GM18868 (cell line): ENCODE measurements at regions not wholly inside any gene's neighbourhood (a gene's known extent, or its start where the extent isn't known, plus 50 kb on each side); places are given as distances from the start of the nearest gene placed in this dataset.
A peak's percentile ranks its signal among the peaks of the same experiment; 100 is the strongest.

Experiments used
- ATAC-seq: cut with Tn5 transposase; IDR thresholded peaks from one replicate; pipeline ENCODE4 v1.9.1; 2021; ENCODE audit warnings: mild to moderate bottlenecking, moderate library complexity; ENCODE audit not compliant: unreplicated experiment

DNA sequence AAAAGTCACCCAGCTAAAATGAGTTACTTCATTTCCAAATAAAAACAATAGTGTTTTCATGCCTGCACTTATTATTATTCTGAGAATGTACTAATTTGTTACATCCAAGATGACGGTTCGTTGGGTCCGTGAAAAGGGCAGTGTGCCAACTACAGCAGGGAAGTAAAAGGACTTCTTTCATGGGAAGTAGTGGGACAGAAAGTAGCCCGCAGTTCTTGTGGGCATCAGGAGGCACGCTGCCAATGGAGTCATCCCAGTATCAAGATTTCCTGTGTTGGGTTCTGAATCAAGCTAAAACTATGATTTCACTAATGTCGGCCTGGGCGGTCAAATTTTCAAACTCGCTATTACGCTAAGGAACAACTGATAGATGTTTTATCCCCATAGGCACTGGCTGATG lies 254.5 kb upstream of the SOX2 start:
- ATAC-seq, result no peak

DNA sequence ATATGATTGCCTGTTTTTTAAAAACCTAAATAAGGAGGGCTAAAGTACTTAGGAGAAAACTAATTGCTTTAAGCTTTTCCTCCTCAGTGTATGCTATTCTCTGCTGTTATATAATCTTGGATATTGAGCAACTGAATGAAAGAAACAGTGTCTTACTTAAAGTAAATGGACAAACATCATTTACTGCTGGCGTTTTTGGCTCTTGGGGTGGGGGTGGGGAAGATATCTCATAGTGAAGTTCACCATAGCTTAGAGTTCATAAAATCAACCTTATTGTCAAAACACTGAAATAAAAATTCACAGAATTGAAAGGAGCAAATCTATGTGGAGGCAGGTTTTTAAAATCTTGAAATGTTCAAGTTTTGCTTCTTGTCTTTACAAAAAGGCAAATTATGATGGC lies 256.4 kb upstream of the SOX2 start:
- ATAC-seq, result no peak

DNA sequence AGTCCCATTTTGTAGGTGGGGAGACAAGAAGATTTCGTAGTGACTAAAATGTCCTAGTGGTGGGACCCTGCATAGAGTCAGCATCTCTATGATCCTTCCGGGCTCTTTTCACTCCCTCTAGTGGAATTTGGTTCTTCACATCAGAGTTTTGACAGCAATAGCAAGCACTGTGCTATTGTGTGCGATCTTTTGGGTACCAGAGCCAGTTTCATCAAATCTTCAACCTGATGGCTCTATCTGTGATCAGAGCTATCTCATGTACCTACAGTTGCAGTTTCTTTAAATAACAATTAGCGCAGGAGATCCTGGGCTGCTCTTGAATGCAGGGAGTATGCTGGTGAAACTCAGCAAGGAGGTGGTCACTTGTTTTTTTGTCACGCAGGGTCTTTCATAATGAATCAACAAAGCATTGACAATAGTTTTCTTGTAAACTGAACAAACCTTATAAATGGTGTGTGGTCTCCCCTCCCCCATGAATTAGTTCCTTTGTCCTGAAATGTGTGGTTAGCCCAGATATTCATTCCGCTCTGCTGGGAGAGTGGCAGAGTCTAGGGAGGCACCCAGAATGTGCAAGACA lies 257.2 kb upstream of the SOX2 start:
- ATAC-seq, result no peak

DNA sequence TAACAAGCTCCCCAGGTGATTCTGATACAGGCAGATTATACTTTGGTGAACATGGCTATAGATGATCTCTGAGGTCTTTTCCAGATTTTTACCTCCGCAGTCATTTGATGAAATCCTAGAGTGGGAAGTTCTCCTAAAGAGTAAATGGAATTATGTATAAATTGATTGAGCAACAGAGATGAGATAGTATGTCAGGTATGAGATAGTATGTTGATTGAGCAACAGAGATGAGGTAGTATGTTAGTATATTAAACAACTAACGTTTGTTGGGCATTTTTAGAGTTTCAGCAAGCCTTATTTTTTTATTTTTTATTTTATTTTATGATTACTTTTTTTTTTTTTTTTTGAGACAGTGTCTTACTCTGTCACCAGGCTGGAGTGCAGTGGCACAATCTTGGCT lies 265.0 kb upstream of the SOX2 start:
- no peak for ATAC-seq

DNA sequence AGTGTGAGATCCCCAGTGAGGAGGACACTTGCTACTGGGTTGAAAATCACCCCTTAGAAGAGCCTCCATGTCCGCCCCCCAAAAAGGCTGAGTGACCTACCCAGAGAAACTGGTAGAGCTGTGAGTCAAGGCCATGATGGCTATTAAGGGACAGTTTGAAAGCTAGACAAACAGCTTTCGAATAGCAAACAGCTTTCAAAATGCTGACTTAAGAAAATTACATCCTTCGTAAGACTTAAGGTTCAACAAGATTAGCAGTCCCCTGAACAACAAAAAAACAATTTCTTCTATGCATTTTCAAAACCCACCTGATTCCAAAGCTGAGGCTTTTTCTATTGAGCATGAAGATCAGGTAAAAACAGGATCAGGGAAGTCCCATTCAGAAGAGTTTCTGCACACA lies 269.7 kb upstream of the SOX2 start:
- no peak for ATAC-seq

DNA sequence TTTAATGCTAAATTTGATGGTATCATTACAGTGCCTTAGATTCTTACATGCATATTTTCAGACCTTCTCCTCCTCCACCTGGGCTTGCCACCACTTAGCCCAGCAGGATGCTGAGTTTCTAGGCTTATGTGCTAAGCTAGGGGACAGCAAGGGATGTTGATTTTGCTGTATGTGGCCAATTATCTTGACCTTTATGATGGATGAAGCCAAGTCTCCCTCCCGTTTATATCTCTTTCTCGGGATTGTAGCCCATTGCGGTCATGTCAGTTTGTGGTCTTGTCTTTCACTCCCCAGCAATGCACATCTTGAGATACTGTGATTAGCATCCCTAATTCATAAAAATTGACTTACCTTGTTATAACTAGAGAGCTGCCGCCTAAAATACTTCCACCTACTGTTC lies 278.7 kb upstream of the SOX2 start:
- ATAC-seq, result no peak

DNA sequence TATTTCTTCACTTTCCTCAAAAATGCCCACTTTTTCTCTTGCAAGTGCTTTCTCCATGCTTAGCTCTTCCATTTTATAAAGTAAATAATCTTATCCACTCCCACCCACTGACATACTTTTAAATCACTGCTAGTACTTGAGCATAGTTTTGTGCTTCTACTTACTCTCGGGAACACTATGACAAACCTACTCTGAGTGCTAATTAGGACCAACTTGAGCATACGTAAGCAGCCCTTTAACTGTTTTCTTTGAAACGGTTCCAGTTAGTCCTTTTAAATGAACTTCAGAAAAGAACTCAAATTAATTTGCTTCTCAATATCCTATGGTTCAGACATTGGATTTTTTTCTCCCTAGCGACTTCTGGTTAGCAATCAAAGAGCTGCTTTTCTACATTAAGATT lies 280.0 kb upstream of the SOX2 start:
- no peak for ATAC-seq

DNA sequence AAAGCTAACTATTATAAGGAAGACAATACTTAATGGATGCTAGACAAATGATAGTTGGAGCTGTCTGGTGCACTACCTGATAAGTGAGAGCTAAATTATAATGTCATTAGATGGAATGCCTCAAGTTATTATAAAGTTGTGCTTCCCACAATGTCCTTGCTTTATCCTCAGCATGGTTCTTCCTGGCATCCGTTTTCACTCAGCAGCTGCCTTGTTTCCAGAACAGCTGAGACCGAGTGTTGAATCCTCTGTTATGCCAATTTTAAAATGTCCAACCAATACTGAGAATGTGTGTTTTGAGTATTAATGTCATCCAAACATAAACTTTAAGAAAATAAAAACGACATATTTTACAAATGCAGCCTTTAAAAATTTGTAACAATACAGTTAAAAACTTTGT lies 286.7 kb upstream of the SOX2 start:
- ATAC-seq, result no peak

DNA sequence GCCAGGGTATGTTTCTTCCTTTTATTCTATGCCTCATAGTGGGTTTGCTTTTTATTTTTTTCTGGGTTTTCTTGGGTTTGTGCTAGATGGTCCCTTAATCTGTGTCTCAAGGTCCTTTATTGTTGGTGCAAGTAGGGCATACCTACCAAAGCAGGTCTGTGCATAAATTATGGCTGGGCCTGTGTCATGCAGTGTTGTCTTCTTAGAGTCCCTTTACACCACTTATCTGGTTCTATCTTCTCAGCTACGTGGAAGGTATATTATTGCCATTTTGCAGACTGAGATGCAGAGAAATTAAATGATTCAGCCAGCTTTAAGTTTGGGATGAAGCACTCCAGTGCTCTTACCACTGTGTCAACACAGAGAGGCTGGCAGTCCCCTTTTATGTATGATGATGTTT lies 293.5 kb upstream of the SOX2 start:
- no peak for ATAC-seq

DNA sequence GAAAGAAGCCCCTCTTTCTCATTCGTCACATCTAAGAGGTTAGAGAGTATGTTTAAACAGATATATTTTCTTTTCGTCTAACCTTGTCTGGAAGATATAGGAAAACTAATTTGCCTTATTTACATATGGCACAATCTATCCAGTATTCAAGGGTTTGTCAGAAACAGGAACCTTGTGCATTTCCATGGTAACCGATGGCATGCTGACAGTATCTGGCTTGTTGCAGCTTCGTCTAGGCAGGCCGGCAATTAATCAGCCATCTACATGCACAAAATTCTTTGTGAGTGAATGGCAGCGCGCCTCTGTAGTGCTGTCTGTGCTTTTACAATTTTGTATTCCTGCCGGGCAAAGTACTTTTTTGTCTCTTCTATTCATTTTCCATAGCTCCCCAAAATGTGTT lies 294.0 kb upstream of the SOX2 start:
- no peak for ATAC-seq

DNA sequence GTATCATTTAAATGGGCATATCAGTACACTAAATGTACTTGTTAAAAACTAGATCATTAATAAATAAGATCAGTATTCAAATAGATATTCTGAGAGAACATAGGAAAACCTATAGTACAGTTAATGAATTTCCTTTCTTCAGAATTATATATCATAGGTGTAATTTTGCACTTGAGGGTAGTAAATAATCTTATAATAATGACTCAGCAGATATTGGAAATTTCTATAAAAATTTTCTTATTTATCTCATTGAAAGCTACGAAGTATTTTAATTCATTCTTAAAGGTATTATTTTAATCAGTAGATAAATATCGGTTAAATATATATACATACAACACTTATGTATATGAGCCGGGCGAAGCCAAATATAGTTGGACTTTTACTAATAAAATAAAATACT lies 300.9 kb upstream of the SOX2 start:
- ATAC-seq, result no peak

DNA sequence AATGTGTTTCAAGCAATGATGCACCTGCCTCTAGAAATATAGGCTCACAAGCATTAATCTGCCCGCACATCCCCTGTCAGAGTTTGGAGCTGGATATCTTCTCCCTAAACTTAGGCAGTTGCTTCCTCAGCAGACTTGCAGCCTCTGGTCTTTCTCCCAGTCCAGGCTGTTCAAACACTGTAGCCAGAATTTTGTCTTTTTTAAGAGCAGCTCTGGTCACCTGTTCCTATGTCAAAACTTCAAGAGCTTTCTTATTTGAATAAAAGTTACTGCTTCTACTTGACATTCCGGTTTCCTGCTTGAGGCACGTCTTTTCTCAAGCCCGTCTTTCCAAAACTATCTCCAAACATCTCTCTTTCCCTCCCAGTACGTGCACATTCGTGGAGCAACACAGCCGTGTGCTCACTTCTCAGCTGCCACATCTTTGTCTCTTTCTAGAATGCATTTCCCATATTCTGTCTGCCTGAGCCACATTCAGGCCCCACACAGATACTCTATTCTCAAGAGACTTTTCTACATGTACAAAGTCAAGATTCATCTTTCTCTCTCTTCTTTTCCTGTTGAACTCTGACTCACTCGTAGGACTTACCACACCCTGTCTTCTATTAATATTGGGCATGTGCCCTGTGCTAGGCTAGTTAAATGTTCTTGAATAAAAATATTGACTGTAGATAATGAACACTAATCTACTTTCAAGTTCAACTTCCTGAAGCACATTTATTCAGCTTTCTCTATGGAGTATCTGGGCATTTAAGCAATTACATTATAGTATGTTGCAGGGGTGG lies 307.7 kb upstream of the SOX2 start:
- no peak for ATAC-seq

DNA sequence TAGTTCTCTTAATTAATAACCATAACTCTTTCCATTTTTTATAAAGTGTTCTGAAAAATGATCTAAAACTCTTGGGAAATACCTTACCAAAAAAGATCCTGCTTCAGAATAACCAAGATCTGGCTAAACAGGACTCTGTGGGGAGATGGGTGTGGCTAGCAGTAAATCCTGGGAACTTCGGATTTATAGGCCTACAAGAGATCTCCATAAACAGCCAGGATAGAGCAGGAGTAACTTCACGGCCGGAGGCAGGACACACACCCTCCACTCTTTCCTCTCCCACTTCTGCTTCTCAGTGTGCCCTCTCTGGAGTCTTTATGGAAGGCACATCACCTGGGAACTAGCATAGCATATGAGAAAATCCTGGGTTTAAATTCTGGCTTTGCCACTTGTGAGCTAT lies 309.4 kb upstream of the SOX2 start:
- no peak for ATAC-seq

DNA sequence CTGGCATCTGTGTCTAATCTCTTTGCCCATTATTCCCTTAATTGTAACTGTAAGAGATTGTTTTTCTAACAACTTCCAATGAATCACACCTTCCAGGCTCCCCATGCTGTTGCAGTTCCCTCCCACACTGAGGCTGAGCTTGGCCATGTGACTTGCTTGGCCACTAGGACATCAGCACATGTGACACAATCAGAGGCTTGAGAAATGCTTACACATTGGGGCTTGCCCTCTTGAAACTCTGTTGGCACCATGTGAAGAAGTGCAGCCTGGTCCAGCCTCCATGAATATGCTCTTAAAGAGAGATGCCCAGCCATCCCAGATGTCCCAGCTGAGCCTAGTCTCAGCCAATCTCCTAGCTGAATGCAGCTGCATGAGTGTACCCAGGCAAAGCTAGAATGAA lies 326.8 kb upstream of the SOX2 start:
- ATAC-seq, result no peak

DNA sequence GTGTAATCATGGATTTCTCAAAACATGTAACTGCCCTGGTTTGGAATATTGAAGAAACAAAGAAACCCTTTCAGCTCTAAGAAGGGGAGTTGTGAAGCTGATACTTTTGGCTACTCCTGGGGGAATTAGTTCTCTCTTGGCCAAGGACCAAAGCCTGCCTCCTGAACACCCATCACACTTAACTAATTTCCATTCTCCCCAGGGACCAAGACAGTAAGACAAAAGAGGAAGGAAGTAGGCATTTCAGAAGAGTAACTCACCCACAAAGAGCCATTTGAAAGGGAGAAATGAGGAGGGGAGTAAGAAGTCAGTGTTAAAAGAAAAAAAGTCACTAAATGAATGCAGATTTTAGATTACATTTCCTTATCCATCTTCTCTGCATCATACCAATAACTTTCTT lies 328.0 kb upstream of the SOX2 start:
- ATAC-seq, result no peak

DNA sequence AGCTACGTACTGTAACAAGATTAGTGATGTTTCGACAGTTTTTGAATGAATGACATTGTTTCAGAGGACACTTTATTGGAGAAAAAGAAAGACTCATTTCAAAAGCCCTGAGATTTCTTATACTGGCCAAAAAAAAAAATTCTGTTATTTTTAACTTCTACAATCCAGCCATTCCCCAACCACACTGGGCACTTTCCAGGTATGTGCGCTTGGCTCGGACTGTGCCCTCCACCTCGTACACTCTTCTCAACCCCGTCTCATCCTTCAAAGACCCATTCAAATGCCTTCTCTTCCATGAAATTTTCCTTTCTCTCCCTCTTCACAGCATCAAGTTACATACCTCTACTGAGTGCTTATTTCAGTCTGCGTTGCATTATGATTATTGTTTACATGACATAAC lies 328.5 kb upstream of the SOX2 start:
- ATAC-seq, result no peak

DNA sequence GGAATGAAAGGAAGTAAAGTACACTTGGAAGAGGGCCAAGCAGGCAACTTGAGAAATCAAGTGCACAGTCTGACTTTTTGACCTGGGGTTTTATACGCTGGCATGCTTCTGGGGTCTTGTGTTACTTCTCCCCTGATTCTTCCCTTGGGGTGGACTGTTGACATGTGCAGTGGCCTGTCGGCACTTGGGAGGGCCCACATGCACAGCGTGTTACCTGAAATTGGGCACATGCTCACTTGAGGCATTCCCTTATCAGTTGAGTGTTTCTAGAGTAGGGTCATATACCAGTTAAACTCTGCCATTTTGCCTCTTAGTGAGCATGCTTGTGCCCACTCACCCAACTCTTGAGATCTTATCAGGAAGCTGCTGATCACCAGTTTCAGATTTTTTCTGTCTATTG lies 329.1 kb upstream of the SOX2 start:
- ATAC-seq, result no peak

DNA sequence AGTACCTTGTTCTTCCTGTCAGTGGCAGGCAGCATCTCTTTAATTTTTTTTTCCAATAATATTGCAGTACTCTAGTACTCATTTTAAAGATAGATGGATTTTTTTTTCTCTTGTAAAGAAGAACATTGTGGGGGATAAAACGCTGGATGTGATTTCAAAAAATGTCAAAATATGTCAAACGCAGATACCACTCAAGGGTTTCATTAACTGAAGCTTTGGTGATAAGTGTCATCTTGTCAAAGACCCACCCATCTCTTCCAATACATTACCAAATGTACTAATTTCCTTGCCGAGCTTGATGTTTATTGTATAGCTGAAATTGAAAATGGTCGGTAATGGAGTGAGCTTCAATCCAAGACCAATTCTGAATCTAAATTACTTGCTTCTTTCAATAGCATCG lies 332.4 kb upstream of the SOX2 start:
- no peak for ATAC-seq

DNA sequence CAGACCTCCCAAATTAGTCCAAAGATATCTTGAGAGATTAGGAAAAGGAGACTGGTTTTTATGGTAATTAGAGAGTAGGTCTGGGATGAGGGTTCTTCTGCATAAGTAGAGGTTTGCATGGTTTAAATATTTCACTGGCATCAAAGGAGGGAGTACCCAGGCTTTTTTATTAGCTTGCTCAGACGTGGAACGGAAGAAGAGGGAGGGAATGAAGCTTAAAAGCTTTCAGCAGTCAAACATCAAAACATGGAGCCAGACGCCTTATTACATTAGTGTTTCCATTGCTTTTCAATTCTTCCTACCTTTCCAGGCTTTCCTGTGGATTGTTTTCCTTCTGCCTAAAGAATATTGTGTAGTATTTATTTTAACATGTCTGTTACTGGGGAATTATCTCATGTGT lies 342.1 kb upstream of the SOX2 start:
- ATAC-seq, result no peak

DNA sequence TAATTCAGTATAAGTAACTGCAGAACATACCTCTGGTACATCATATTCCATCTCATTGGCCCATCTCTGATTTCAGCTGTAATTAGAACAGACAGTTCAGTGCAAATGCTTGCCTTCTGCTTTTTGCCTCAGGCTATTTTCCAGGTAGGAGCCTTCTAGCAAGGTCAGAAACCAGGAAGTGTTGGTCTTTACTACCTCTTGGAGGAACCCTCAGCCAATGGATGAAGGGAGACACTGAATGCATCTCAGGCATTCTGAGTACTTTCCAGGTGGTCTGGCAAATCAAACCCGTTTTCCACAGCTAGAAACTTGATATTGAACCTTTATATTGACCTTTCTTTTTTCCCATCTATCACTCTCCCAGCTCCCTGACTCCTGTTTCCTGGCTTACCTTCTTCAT lies 348.5 kb upstream of the SOX2 start:
- ATAC-seq, result no peak

DNA sequence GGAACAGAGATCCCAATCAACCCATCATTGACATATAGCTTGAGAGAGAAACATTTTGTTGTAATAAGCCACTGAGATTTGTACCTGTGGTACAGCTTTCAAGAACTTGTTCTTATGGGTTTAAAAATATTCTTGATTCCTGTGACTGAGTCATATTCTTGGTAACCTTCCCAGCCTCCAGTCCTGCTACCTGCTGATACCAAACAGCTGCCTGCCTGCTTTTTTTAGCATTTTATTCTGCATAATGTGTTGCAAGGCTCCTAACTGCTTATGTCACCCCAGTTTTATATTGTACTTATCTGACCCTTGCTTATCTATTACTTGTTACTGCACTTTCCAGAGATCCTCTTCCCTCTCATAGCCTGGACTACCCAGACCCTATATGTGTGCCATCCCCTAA lies 349.3 kb upstream of the SOX2 start:
- ATAC-seq, result no peak

DNA sequence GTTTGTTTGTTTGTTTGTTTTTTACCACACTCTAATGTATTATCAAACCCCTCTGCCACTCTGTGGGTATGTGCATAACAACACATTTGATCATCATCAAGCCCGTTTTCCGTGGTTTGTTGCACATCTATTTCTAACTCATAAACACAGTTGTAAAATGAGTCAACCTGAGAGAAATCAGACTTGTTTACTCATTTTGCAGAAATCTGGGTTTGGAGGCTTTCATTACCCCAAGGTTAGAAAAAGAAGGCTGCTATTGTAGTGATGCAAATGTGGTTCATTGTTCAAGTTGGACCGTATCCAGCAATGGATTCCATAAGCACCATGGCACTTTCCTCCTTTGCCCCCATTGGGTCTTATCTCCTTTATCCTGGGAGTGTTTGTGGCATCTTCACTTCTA lies 353.2 kb upstream of the SOX2 start:
- ATAC-seq, result peak; percentile 85

DNA sequence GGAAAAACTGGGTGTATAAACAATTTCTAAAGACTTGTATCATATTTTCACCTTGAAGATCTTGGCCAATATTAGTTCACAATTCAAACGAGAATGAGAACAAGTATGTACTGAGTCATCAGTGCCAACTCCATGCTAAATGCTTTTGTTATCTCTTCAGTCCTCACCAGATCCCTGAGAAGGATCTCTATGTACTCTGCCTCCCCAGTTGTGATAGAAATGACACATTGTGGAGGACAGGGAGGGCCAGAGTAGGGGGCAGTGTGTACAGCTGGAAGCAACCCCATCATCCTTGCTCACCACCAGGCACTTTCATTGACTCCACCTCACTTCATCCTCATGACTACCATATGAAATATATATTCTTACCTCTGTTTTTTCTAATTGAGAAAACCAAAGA lies 353.7 kb upstream of the SOX2 start:
- ATAC-seq, result no peak
